HG02885 (cell line): ENCODE measurements at regions not wholly inside any gene's neighbourhood (a gene's known extent, or its start where the extent isn't known, plus 50 kb on each side); places are given as distances from the start of the nearest gene placed in this dataset.
A peak's percentile ranks its signal among the peaks of the same experiment; 100 is the strongest.
"Not testable (repeated sequence)": the region's sequence is repeated elsewhere in the genome, so short reads cannot be mapped to it uniquely, and the experiment has no call there.

Experiments used
- ATAC-seq: cut with Tn5 transposase; IDR thresholded peaks from one replicate; pipeline ENCODE4 v1.9.1; 2021; ENCODE audit warnings: mild to moderate bottlenecking; ENCODE audit not compliant: unreplicated experiment, poor library complexity

GRCh38 chr7:112985377-112985987, 101.1 kb downstream of the GPR85 start:
- ATAC-seq: no peak

- peak; percentile 71 for ATAC-seq
Observed at GRCh38 chr7:112982441-112983063, 104.1 kb downstream of the GPR85 start.

GRCh38 chr7:112981966-112982365, 104.7 kb downstream of the GPR85 start:
- ATAC-seq: peak; percentile 25

- ATAC-seq: not testable (repeated sequence)
Observed at GRCh38 chr7:112979055-112979454, 107.6 kb downstream of the GPR85 start.

- peak; percentile 63 for ATAC-seq
Observed at GRCh38 chr7:112977244-112977955, 109.2 kb downstream of the GPR85 start.

GRCh38 chr7:112970771-112971170, 115.9 kb downstream of the GPR85 start:
- ATAC-seq: peak; percentile 84

GRCh38 chr7:112969946-112970345, 116.7 kb downstream of the GPR85 start:
- no peak for ATAC-seq

GRCh38 chr7:112965506-112965905, 121.1 kb downstream of the GPR85 start:
- ATAC-seq: no peak

- peak; percentile 66 for ATAC-seq
Observed at GRCh38 chr7:112963634-112964033, 123.0 kb downstream of the GPR85 start.

GRCh38 chr7:112962815-112963214, 123.8 kb downstream of the GPR85 start:
- no peak for ATAC-seq

GRCh38 chr7:112959276-112959675, 127.4 kb downstream of the GPR85 start:
- no peak for ATAC-seq

- no peak for ATAC-seq
Observed at GRCh38 chr7:112958775-112959174, 127.9 kb downstream of the GPR85 start.

GRCh38 chr7:112957901-112958300, 128.7 kb downstream of the GPR85 start:
- no peak for ATAC-seq

GRCh38 chr7:112953031-112953430, 133.6 kb downstream of the GPR85 start:
- not testable (repeated sequence) for ATAC-seq

- ATAC-seq: no peak
Observed at GRCh38 chr7:112951070-112951469, 135.6 kb downstream of the GPR85 start.

- ATAC-seq: not testable (repeated sequence)
Observed at GRCh38 chr7:112949682-112950081, 136.9 kb downstream of the GPR85 start.

GRCh38 chr7:112946350-112946749, 140.3 kb downstream of the GPR85 start:
- ATAC-seq: no peak

- no peak for ATAC-seq
Observed at GRCh38 chr7:112945046-112945445, 141.6 kb downstream of the GPR85 start.

GRCh38 chr7:112942981-112943380, 143.6 kb downstream of the GPR85 start:
- no peak for ATAC-seq

- not testable (repeated sequence) for ATAC-seq
Observed at GRCh38 chr7:112942125-112942524, 144.5 kb downstream of the GPR85 start.

- peak; percentile 40 for ATAC-seq
Observed at GRCh38 chr7:112940314-112940732, 146.3 kb downstream of the GPR85 start.
